Prostate gland (tissue), 2 donors: ENCODE measurements at regions not wholly inside any gene's neighbourhood (a gene's known extent, or its start where the extent isn't known, plus 50 kb on each side); places are given as distances from the start of the nearest gene placed in this dataset.

Experiments used
- DNase-seq: peaks from one replicate; pipeline ENCODE4 v3.0.0-alpha.2; 2019; ENCODE audit warnings: low spot score
- H3K27ac ChIP-seq, 2 donors: fragments of 200-600 bp; sonication (generic); 2 replicates each; pipeline ENCODE4 v1.5.1; 2017 to 2019
- H3K27me3 ChIP-seq: fragments of 200-600 bp; sonication (generic); replicated peaks from 2 replicates; pipeline ENCODE4 v1.5.1; 2019; ENCODE audit not compliant: insufficient read depth
- H3K36me3 ChIP-seq, 2 donors: fragments of 200-600 bp; sonication (generic); 1 replicate in 1 of 2; 2 replicates in 1 of 2; pipeline versions ENCODE4 v1.5.1 to v1.8.1; 2017 to 2019
- H3K4me1 ChIP-seq: fragments of 200-600 bp; sonication (generic); replicated peaks from 2 replicates; pipeline ENCODE4 v1.5.1; 2019
- H3K4me3 ChIP-seq, 2 donors: fragments of 200-600 bp; sonication (generic); 2 replicates each; pipeline ENCODE4 v1.5.1; 2017 to 2019
- H3K9me3 ChIP-seq: fragments of 200-600 bp; sonication (generic); 2 replicates; pipeline ENCODE4 v1.5.1; 2017
- CTCF ChIP-seq, 4 experiments: fragments of 200-600 bp in 2 of 4; fragments of 450-650 bp in 2 of 4; sonication (generic) in 2 of 4; IDR thresholded peaks; 1 replicate in 3 of 4; 2 replicates in 1 of 4; pipeline ENCODE4 v1.5.1; 2016 to 2019; ENCODE audit warnings: antibody characterized with exemption in 4 of 4, mild to moderate bottlenecking in 2 of 4, moderate library complexity in 2 of 4
- POLR2A ChIP-seq: fragments of 450-650 bp; IDR thresholded peaks from one replicate; pipeline ENCODE4 v1.6.1; 2016; ENCODE audit warnings: antibody characterized with exemption, mild to moderate bottlenecking
- POLR2AphosphoS5 ChIP-seq: sonication (generic); formaldehyde crosslinking; IDR thresholded peaks from one replicate; pipeline ENCODE4 v1.6.1; 2017; ENCODE audit warnings: antibody characterized with exemption
- WGBS: methylation state at CpG from one replicate; pipeline ENCODE4 v1.1.5; 2018; 5-methylcytosine and 5-hydroxymethylcytosine counted together
- intact Hi-C: fragments of 100-400 bp; cut with DNase I; formaldehyde crosslinking; loops from one replicate; pipeline ENCODE4 v1.14.2; 2022

- Histone ChIP-seq H3K27ac (no peak overlapping the region), H3K36me3 (no peaks in the 10 kb centered on the region), H3K9me3 (no peaks in the 10 kb centered on the region), H3K4me1 (no peaks in the 10 kb centered on the region), H3K4me3 (no peak overlapping the region), H3K27me3 (no peaks in the 10 kb centered on the region)
- no peak for DNase-seq
- no peak for TF ChIP-seq CTCF (IDR thresholded peaks at IDR 0.05)
- no peak for TF ChIP-seq POLR2A
- TF ChIP-seq POLR2AphosphoS5 = no peak
- WGBS = 75% methylated on average over 3 of the region's 3 CpGs
- intact Hi-C loops = no loop called here
These were observed 88.9 kb downstream of the ADCYAP1 start for GRCh38 chr18:993560-993959.

DNA sequence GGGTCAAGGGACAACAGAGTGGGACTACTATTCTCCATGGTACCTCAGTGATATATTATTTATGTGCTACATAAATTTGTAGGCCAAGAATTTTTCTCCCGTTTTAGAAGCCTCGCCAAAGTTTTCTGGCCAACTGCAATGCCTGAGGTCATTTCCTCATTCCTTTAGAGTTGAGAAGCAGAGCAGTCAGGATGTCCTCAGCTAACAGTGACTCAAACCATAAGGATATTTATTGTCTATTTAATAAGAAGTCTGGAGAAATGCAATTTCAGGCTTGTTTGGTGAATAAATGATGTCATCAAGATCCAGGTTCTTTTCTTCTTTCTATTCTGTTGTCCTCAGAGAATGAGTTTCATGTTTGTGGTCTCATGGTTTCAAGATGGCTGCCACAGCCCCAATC, 91.0 kb downstream of the ADCYAP1 start:
- H3K4me1 ChIP-seq = no peaks in the 10 kb centered on the region
- no peaks in the 10 kb centered on the region for H3K9me3 ChIP-seq
- intact Hi-C loops = no loop called here
- no peaks in the 10 kb centered on the region for H3K36me3 ChIP-seq
- H3K27me3 ChIP-seq = no peaks in the 10 kb centered on the region
- no peak overlapping the region for H3K27ac ChIP-seq
- TF ChIP-seq POLR2A (no peak), POLR2AphosphoS5 (no peak), CTCF (IDR thresholded peaks at IDR 0.05) (no peak)
- WGBS = 47% methylated on average over 2 of the region's 2 CpGs
- DNase-seq = no peak
- H3K4me3 ChIP-seq = no peak overlapping the region

DNA sequence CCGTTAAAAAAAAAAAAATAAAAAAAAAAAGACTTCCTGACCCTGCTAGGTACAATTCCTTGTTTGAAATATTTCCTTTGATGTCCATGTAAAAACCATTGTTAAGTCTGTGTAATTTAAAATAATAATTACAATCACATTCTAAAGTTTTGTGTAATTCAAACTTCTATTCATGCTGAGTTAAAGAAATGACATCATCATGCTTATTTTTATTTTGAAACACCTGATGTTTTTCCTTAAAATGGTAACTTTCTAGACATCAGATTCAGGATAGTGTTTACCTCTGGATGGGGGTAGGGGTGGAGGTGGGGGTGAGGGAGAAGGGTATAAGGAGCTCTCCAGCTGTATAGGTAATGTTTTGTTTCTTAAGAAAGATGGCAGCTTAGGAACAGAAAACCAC, 92.8 kb downstream of the ADCYAP1 start:
- Histone ChIP-seq H3K27ac (no peak overlapping the region), H3K4me3 (no peak overlapping the region), H3K4me1 (no peaks in the 10 kb centered on the region), H3K27me3 (no peaks in the 10 kb centered on the region), H3K36me3 (no peaks in the 10 kb centered on the region), H3K9me3 (no peaks in the 10 kb centered on the region)
- no peak for DNase-seq
- WGBS = 90% methylated on average over 1 of the region's 1 CpG
- TF ChIP-seq POLR2AphosphoS5 (no peak), CTCF (IDR thresholded peaks at IDR 0.05) (no peak), POLR2A (no peak)
- intact Hi-C loops = no loop called here

DNA sequence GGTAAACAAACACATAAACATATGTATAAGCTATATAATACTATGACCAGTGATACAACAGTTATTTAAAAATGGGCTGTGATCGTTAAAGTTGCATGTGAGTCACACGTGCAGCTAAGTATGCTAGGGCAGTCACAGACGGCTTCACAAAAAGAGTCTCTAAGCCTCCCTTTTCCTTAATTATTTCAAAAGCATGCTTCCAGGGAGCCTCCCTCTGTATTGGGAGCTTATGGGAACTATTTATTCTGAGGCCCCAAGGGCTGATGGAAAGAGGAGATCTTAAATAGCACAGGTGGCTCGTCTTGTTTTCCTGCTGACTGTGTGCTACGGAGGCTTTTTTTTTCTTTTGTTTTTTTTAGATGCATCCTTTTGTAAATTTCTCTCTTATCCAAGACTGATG, 94.3 kb downstream of the ADCYAP1 start:
- Histone ChIP-seq H3K27ac (no peak overlapping the region), H3K9me3 (no peaks in the 10 kb centered on the region), H3K4me3 (no peak overlapping the region), H3K27me3 (no peaks in the 10 kb centered on the region), H3K4me1 (no peaks in the 10 kb centered on the region), H3K36me3 (no peaks in the 10 kb centered on the region)
- TF ChIP-seq POLR2A = no peak
- no peak for TF ChIP-seq CTCF (IDR thresholded peaks at IDR 0.05)
- no peak for TF ChIP-seq POLR2AphosphoS5
- 43% methylated on average over 5 of the region's 5 CpGs for WGBS
- intact Hi-C loops = no loop called here
- no peak for DNase-seq

GRCh38 chr18:1002653-1003178, 98.0 kb downstream of the ADCYAP1 start:
- Histone ChIP-seq H3K4me1 (no peaks in the 10 kb centered on the region), H3K27ac (no peak overlapping the region), H3K4me3 (no peak overlapping the region), H3K27me3 (no peaks in the 10 kb centered on the region), H3K9me3 (no peaks in the 10 kb centered on the region), H3K36me3 (no peaks in the 10 kb centered on the region)
- no peak for DNase-seq
- no peak for TF ChIP-seq POLR2A
- no peak for TF ChIP-seq POLR2AphosphoS5
- TF ChIP-seq CTCF (IDR thresholded peaks at IDR 0.05) = no peak
- WGBS = 57% methylated on average over 2 of the region's 2 CpGs
- intact Hi-C loops = no loop called here
